ENCODE measurements at regions not wholly inside any gene's neighbourhood (a gene's known extent, or its start where the extent isn't known, plus 50 kb on each side); places are given as distances from the start of the nearest gene placed in this dataset.

DNA sequence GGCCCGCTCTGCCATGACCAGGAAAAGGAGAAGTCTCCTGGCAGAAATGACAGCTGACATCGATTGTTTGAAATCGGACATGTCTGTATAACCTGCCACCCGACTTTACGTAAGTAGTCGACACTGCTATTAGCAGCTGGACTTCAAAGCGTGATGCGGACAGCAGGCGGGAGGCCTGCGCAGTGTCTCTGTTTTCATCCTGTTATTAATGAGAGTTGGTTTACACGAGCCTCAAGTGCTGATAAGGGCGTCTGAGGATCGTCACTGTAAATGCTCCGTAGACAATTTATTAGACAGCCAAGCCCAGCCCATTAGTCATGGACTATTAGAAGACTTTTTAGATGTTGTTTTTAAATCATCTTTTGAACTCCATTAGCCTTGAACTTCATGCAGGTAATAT lies 328.3 kb downstream of the FOXL1 start:
- TF ChIP-seq, protein P1, sequence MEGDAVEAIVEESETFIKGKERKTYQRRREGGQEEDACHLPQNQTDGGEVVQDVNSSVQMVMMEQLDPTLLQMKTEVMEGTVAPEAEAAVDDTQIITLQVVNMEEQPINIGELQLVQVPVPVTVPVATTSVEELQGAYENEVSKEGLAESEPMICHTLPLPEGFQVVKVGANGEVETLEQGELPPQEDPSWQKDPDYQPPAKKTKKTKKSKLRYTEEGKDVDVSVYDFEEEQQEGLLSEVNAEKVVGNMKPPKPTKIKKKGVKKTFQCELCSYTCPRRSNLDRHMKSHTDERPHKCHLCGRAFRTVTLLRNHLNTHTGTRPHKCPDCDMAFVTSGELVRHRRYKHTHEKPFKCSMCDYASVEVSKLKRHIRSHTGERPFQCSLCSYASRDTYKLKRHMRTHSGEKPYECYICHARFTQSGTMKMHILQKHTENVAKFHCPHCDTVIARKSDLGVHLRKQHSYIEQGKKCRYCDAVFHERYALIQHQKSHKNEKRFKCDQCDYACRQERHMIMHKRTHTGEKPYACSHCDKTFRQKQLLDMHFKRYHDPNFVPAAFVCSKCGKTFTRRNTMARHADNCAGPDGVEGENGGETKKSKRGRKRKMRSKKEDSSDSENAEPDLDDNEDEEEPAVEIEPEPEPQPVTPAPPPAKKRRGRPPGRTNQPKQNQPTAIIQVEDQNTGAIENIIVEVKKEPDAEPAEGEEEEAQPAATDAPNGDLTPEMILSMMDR (IDR thresholded peaks at IDR 0.05) = no peak
- intact Hi-C loops (cut with DNase I; ENCODE audit: low total_unique reads) = no loop called here

GRCh38 chr16:86909359-86910160 lies 331.2 kb downstream of the FOXL1 start:
- H3K4me3 ChIP-seq = no peak overlapping the region
- intact Hi-C loops (cut with DNase I; ENCODE audit: low total_unique reads) = no loop called here
- H3K36me3 ChIP-seq = no peaks in the 10 kb centered on the region
- H3K27me3 ChIP-seq = no peaks in the 10 kb centered on the region
- DNase-seq = peak in 1 of 2 donors; percentile 44
- peaks cover 0 to 6% (median 1%) of the 10 kb centered on the region in 4 donors for H3K4me1 ChIP-seq
- H3K27ac ChIP-seq = no peak overlapping the region
- TF ChIP-seq, protein P1 (IDR thresholded peaks at IDR 0.05) = no peak
- no peaks in the 10 kb centered on the region for H3K9me3 ChIP-seq

More for the DNA sequence above, 328.3 kb downstream of the FOXL1 start:
- H3K27me3 ChIP-seq = no peaks in the 10 kb centered on the region
- H3K9me3 ChIP-seq = no peaks in the 10 kb centered on the region
- peaks cover 0 to 6% (median 1%) of the 10 kb centered on the region in 4 donors for H3K4me1 ChIP-seq
- H3K4me3 ChIP-seq = no peak overlapping the region
- no peak for DNase-seq
- no peaks in the 10 kb centered on the region for H3K36me3 ChIP-seq
- H3K27ac ChIP-seq = no peak overlapping the region

DNA sequence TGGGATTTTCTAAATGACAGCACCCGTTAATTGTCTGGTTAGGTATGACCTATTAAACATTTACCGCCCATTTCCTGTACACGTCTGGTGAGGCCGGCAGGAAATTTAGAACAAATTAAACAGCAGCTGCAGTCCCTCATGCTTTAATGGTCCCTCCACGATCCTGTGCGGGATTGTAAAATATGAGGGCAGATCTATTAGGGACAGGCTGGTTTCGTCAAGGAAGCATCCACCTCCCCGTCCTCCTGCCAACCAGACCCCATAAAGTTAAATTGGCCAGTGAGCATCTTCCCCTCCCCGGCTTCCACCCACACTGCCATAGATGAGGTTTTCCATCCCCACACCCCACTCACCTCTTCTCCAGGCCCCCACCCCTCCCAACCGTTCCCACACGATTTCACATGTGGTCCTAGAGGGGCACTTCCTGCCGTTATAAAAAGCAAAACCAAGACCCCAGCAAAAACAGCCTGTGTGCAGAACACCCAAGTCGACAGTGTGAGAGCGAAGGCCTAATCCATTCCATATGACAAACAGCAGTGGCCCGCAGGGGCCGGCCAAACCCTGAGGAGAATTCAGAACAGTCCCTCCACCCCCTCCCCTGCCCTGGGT lies 331.9 kb downstream of the FOXL1 start:
- intact Hi-C loops (cut with DNase I; ENCODE audit: low total_unique reads) = no loop called here
- Histone ChIP-seq H3K36me3 (no peaks in the 10 kb centered on the region), H3K4me3 (no peak overlapping the region), H3K4me1 (peaks cover 0 to 6% (median 1%) of the 10 kb centered on the region in 4 donors), H3K27ac (no peak overlapping the region), H3K27me3 (no peaks in the 10 kb centered on the region), H3K9me3 (no peaks in the 10 kb centered on the region)
- DNase-seq = peak in 1 of 2 donors; percentile 13
- TF ChIP-seq, protein P1 (IDR thresholded peaks at IDR 0.05) = no peak

DNA sequence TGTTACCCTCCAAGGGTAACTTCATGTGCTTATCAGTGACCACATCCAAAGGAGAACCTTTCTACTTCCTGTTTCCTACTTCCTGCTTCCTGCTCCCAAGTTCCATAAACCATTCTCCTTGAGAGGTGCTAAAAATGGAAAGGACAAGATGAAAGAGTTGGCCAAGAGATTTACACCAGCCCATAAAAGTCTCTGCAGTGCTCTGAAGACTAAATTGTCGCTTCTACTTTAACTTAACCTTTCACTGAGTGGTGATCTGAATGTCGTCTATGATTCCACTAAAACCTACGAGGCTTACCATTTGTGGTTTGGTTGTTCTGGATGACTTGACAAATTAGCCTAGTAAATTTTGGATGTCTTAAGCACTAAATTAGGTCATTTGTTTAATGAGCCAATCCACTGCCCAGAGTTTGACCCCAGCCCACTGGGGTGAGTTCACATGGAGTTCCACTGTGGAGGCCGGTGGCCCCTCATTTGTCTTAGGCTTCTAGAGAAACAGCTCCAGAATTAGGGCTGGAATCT lies 333.1 kb downstream of the FOXL1 start:
- TF ChIP-seq, protein P1 (IDR thresholded peaks at IDR 0.05) = no peak
- no peak for DNase-seq
- no peaks in the 10 kb centered on the region for H3K36me3 ChIP-seq
- no peaks in the 10 kb centered on the region for H3K9me3 ChIP-seq
- intact Hi-C loops (cut with DNase I; ENCODE audit: low total_unique reads) = no loop called here
- H3K4me1 ChIP-seq = no peaks in the 10 kb centered on the region
- no peak overlapping the region for H3K27ac ChIP-seq
- H3K4me3 ChIP-seq = no peak overlapping the region
- H3K27me3 ChIP-seq = no peaks in the 10 kb centered on the region

GRCh38 chr16:86913886-86914285 lies 335.5 kb downstream of the FOXL1 start:
- intact Hi-C loops (cut with DNase I; ENCODE audit: low total_unique reads) = no loop called here
- TF ChIP-seq, protein P1 (IDR thresholded peaks at IDR 0.05) = no peak
- H3K4me1 ChIP-seq = no peaks in the 10 kb centered on the region
- H3K27ac ChIP-seq = no peak overlapping the region
- H3K9me3 ChIP-seq = no peaks in the 10 kb centered on the region
- no peaks in the 10 kb centered on the region for H3K27me3 ChIP-seq
- DNase-seq = peak in 1 of 2 donors; percentile 47
- no peak overlapping the region for H3K4me3 ChIP-seq
- no peaks in the 10 kb centered on the region for H3K36me3 ChIP-seq
